Uterus (tissue), 2 donors: ENCODE measurements at regions not wholly inside any gene's neighbourhood (a gene's known extent, or its start where the extent isn't known, plus 50 kb on each side); places are given as distances from the start of the nearest gene placed in this dataset.

Source experiments
- POLR2A ChIP-seq, 2 donors: fragments of 450-650 bp; IDR thresholded peaks; one replicate each; pipeline ENCODE4 v1.6.1; 2016; ENCODE audit warnings: antibody characterized with exemption in 2 of 2, mild to moderate bottlenecking in 1 of 2, moderate library complexity in 1 of 2
- TF ChIP-seq, protein P1 (sequence below), 4 experiments: fragments of 200-600 bp in 2 of 4; fragments of 450-650 bp in 2 of 4; sonication (generic) in 2 of 4; IDR thresholded peaks; one replicate each; pipeline ENCODE4 v1.5.1; 2016 to 2019; ENCODE audit warnings: antibody characterized with exemption in 4 of 4, mild to moderate bottlenecking in 2 of 4, moderate library complexity in 1 of 4

DNA sequence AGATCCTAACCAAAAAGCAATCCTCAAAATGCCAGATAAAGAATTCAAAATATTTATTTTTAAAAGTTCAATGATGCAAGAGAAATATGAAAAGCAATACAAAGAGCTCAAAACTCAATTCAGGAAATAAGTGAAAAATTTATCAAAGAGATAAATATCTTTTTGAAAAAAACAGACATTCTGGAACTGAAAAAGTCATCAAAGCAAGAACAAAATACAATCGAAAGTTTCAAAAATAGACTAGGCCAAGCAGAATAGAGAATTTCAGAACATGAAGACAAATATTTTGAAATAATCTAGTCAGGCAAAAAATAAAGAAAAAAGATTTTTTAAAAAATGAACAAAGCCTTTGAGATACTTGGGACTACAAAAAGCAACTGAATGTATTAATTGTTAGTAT lies 83.4 kb upstream of the STT3B start:
- TF ChIP-seq, protein P1, sequence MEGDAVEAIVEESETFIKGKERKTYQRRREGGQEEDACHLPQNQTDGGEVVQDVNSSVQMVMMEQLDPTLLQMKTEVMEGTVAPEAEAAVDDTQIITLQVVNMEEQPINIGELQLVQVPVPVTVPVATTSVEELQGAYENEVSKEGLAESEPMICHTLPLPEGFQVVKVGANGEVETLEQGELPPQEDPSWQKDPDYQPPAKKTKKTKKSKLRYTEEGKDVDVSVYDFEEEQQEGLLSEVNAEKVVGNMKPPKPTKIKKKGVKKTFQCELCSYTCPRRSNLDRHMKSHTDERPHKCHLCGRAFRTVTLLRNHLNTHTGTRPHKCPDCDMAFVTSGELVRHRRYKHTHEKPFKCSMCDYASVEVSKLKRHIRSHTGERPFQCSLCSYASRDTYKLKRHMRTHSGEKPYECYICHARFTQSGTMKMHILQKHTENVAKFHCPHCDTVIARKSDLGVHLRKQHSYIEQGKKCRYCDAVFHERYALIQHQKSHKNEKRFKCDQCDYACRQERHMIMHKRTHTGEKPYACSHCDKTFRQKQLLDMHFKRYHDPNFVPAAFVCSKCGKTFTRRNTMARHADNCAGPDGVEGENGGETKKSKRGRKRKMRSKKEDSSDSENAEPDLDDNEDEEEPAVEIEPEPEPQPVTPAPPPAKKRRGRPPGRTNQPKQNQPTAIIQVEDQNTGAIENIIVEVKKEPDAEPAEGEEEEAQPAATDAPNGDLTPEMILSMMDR (IDR thresholded peaks at IDR 0.05) = no peak
- no peak for TF ChIP-seq POLR2A (IDR thresholded peaks at IDR 0.05)
